T-helper 17 cell (primary cell): ENCODE measurements at regions not wholly inside any gene's neighbourhood (a gene's known extent, or its start where the extent isn't known, plus 50 kb on each side); places are given as distances from the start of the nearest gene placed in this dataset.
"Not testable (repeated sequence)": the region's sequence is repeated elsewhere in the genome, so short reads cannot be mapped to it uniquely, and the experiment has no call there.

Experiments used
- ATAC-seq: fragments of 150-1000 bp; cut with Tn5 transposase; 2 replicates; pipeline ENCODE4 v1.10.0; 2021; ENCODE audit warnings: mild to moderate bottlenecking, moderate library complexity
- DNase-seq, 3 donors: peaks; one replicate each; pipeline versions ENCODE4 v3.0.0 to v3.0.0-alpha.2; 2020 to 2021
- H3K9me3 ChIP-seq: one replicate; pipeline ENCODE4 v1.7.0; 2013; ENCODE audit warnings: low read length, mild to moderate bottlenecking; ENCODE audit not compliant: control insufficient read depth, poor library complexity, severe bottlenecking
- H3K27ac Mint-ChIP-seq: one replicate; pipeline ENCODE4 v1.8.0; 2022; ENCODE audit warnings: mild to moderate bottlenecking, moderate library complexity, mixed read lengths
- H3K27me3 Mint-ChIP-seq: one replicate; pipeline ENCODE4 v1.8.0; 2022; ENCODE audit warnings: mixed read lengths
- H3K36me3 Mint-ChIP-seq: one replicate; pipeline ENCODE4 v1.8.0; 2022; ENCODE audit warnings: low read depth, mixed read lengths
- H3K4me1 Mint-ChIP-seq: one replicate; pipeline ENCODE4 v1.8.0; 2022; ENCODE audit warnings: mild to moderate bottlenecking, mixed read lengths
- H3K4me3 Mint-ChIP-seq: one replicate; pipeline ENCODE4 v1.8.0; 2022; ENCODE audit warnings: mild to moderate bottlenecking, moderate library complexity, mixed read lengths

- no peaks in the 10 kb centered on the region for H3K4me1 Mint-ChIP-seq
- no peaks in the 10 kb centered on the region for H3K9me3 ChIP-seq
- no peak overlapping the region for H3K27ac Mint-ChIP-seq
- no peak overlapping the region for H3K4me3 Mint-ChIP-seq
- H3K36me3 Mint-ChIP-seq = no peaks in the 10 kb centered on the region
- DNase-seq = no peak
- no peak for ATAC-seq
- H3K27me3 Mint-ChIP-seq = peaks cover 55% of the 10 kb centered on the region
Observed at GRCh38 chr5:72687288-72687687, 129.2 kb upstream of the TNPO1 start.

GRCh38 chr5:72682561-72682960 lies 133.9 kb upstream of the TNPO1 start:
- DNase-seq (no peak), ATAC-seq (no peak)
- no peaks in the 10 kb centered on the region for H3K4me1 Mint-ChIP-seq
- no peak overlapping the region for H3K4me3 Mint-ChIP-seq
- H3K27me3 Mint-ChIP-seq = peaks cover 34% of the 10 kb centered on the region
- no peaks in the 10 kb centered on the region for H3K36me3 Mint-ChIP-seq
- no peak overlapping the region for H3K27ac Mint-ChIP-seq
- no peaks in the 10 kb centered on the region for H3K9me3 ChIP-seq

DNA sequence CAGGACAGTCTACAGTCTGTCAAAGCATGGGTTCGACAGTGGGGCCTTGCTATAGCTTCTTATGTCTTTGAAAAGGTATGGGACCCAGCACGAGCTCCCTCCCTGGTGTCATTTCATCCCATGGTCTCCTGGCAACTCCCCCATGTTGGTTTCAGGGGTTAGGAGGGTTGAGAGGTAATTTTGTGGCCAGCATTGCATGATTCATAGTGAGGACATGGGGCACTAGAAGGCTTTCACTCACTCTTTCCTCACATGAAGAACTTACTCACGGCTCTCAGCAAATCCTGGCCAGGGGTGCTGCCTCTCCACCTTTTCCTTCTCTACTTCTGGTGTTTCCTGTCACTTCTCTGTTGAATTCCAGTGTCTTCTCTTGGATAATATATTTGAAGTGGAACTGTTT lies 134.7 kb upstream of the TNPO1 start:
- no peak overlapping the region for H3K27ac Mint-ChIP-seq
- no peaks in the 10 kb centered on the region for H3K9me3 ChIP-seq
- H3K27me3 Mint-ChIP-seq = peaks cover 32% of the 10 kb centered on the region
- no peak for ATAC-seq
- no peak overlapping the region for H3K4me3 Mint-ChIP-seq
- H3K36me3 Mint-ChIP-seq = no peaks in the 10 kb centered on the region
- H3K4me1 Mint-ChIP-seq = no peaks in the 10 kb centered on the region
- no peak for DNase-seq

DNA sequence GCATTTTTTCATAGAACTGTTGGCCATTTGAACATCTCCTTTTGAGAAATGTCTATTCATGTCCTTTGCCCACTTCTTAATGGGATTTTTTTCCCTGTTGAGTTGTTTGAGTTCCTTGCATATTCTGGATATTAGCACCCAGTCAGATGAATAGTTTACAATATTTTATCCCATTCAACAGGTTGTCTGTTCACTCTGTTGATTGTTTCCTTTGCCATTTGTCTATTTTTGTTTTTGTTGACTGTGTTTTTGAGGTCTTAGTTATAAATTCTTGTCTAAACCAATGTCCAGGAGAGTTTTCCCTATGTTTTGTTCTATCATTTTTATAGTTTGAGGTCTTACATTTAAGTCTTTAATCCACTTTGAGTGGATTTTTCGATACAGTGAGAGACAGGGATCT lies 139.0 kb upstream of the TNPO1 start:
- no peaks in the 10 kb centered on the region for H3K4me1 Mint-ChIP-seq
- H3K27me3 Mint-ChIP-seq = peaks cover 14% of the 10 kb centered on the region
- no peaks in the 10 kb centered on the region for H3K9me3 ChIP-seq
- no peaks in the 10 kb centered on the region for H3K36me3 Mint-ChIP-seq
- ATAC-seq (no peak), DNase-seq (no peak)
- H3K4me3 Mint-ChIP-seq = no peak overlapping the region
- no peak overlapping the region for H3K27ac Mint-ChIP-seq

GRCh38 chr5:72676831-72677230 lies 139.6 kb upstream of the TNPO1 start:
- H3K36me3 Mint-ChIP-seq, DNase-seq: not testable (repeated sequence)

DNA sequence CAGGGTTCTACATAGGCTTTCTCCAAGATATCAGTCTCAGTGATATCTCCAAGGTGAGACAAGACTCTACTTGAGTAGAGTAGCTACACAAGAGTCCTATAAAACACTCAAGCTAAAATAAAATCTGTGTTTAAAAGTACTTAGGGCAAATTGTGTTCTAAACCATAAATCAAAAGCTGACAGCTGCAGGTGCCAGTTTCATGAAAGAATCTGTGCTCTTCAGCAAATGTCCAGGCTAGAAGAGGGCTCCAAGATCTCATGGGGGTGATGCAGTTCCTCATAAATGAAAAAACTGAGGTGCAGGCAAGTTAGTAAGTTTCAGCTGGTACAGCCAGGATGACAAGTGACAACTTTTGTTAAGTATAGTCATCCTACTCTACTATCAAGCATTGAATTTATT lies 142.8 kb upstream of the TNPO1 start:
- Mint-ChIP-seq H3K27ac (no peak overlapping the region), H3K36me3 (no peaks in the 10 kb centered on the region)

More at GRCh38 chr5:72676831-72677230, 139.6 kb upstream of the TNPO1 start:
- H3K9me3 ChIP-seq, H3K4me1 Mint-ChIP-seq, H3K4me3 Mint-ChIP-seq, ATAC-seq, H3K27ac Mint-ChIP-seq: not testable (repeated sequence)
- H3K27me3 Mint-ChIP-seq = peaks cover 11% of the 10 kb centered on the region

GRCh38 chr5:72673180-72673579 lies 143.3 kb upstream of the TNPO1 start:
- Mint-ChIP-seq H3K36me3 (no peaks in the 10 kb centered on the region), H3K4me3 (no peak overlapping the region), H3K4me1 (no peaks in the 10 kb centered on the region), H3K27ac (no peak overlapping the region), H3K27me3 (peaks cover 8% of the 10 kb centered on the region)
- no peaks in the 10 kb centered on the region for H3K9me3 ChIP-seq
- ATAC-seq (no peak), DNase-seq (no peak)

More for the DNA sequence above, 142.8 kb upstream of the TNPO1 start:
- no peak for ATAC-seq
- H3K4me3 Mint-ChIP-seq = no peak overlapping the region
- no peaks in the 10 kb centered on the region for H3K4me1 Mint-ChIP-seq
- DNase-seq = no peak
- H3K9me3 ChIP-seq = no peaks in the 10 kb centered on the region
- H3K27me3 Mint-ChIP-seq = peaks cover 4% of the 10 kb centered on the region

DNA sequence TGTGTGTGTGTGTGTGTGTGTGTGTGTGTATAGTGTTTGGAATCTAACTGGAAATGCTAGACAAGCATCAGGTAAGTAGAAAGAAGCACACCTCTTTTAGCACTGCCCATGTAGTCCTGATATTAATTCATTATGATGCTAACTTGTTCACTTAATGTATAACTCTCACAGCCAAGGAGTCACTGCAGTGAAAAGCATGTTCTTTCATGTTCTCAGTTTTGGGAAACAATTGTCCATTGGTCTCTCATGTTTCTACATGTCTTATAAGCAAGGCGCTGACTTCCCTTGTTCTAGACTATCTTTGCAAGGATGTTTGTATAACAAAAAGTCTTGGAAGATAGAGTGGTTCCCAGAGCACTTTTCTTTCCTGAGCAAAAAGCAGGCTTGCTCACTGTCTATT lies 148.8 kb upstream of the TNPO1 start:
- H3K9me3 ChIP-seq = no peaks in the 10 kb centered on the region
- H3K36me3 Mint-ChIP-seq = no peaks in the 10 kb centered on the region
- ATAC-seq (no peak), DNase-seq (no peak)
- H3K27me3 Mint-ChIP-seq = peaks cover 47% of the 10 kb centered on the region
- no peak overlapping the region for H3K27ac Mint-ChIP-seq
- H3K4me1 Mint-ChIP-seq = no peaks in the 10 kb centered on the region
- H3K4me3 Mint-ChIP-seq = no peak overlapping the region

- Mint-ChIP-seq H3K27ac (no peak overlapping the region), H3K4me3 (no peak overlapping the region), H3K27me3 (peaks cover 63% of the 10 kb centered on the region), H3K4me1 (no peaks in the 10 kb centered on the region), H3K36me3 (no peaks in the 10 kb centered on the region)
- no peak for DNase-seq
- no peaks in the 10 kb centered on the region for H3K9me3 ChIP-seq
- ATAC-seq = no peak
Observed at GRCh38 chr5:72662936-72663335, 153.5 kb upstream of the TNPO1 start.

GRCh38 chr5:72662305-72662704 lies 154.2 kb upstream of the TNPO1 start:
- H3K9me3 ChIP-seq = no peaks in the 10 kb centered on the region
- H3K4me1 Mint-ChIP-seq = no peaks in the 10 kb centered on the region
- H3K27me3 Mint-ChIP-seq = peaks cover 59% of the 10 kb centered on the region
- no peak for DNase-seq
- ATAC-seq = no peak
- H3K4me3 Mint-ChIP-seq = no peak overlapping the region
- H3K27ac Mint-ChIP-seq = no peak overlapping the region
- no peaks in the 10 kb centered on the region for H3K36me3 Mint-ChIP-seq

DNA sequence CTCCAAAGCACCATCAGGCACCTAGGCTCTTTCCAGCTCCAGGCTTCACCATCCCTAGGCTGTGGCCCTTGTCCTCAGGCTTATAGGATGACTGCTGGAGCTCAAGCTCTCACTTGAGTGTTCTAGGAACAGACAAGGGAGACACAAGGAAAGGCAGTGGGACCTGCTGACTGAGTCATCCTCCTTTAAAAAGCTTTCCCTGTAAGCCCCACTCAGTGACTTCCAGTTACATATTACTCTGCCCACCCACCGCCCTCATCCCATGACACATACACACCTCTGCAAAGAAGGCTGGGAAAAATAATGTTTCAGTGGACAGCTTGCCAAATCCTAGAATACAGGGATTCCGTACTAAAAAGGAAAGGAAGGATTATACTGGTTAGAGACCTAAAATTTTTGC lies 154.2 kb upstream of the ZNF366 start:
- H3K27me3 Mint-ChIP-seq = peaks cover 50% of the 10 kb centered on the region
- H3K9me3 ChIP-seq = no peaks in the 10 kb centered on the region
- no peak overlapping the region for H3K4me3 Mint-ChIP-seq
- no peaks in the 10 kb centered on the region for H3K36me3 Mint-ChIP-seq
- DNase-seq (no peak), ATAC-seq (no peak)
- H3K4me1 Mint-ChIP-seq = no peaks in the 10 kb centered on the region
- no peak overlapping the region for H3K27ac Mint-ChIP-seq

DNA sequence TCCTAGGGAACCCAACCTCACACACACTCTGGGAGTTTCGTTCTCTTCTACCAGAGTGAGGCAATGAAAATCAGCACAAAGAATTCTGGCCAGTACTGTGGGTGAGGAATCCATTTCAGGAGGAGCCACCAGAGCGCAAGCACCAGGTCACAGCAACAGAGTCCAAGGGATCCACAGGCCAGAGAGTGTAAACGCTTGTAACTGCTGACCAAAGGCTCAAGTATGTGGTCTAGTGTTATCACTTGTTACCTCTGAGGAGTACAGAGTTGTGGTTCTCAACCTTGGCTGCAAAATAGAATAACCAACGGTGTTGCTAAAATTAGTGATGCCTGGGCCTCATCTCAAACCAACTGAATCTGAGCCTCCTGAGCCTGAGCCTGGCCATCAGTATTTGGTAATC lies 152.5 kb upstream of the ZNF366 start:
- Mint-ChIP-seq H3K27me3 (peaks cover 40% of the 10 kb centered on the region), H3K27ac (no peak overlapping the region), H3K4me1 (no peaks in the 10 kb centered on the region), H3K36me3 (no peaks in the 10 kb centered on the region), H3K4me3 (no peak overlapping the region)
- DNase-seq (no peak), ATAC-seq (no peak)
- no peaks in the 10 kb centered on the region for H3K9me3 ChIP-seq

GRCh38 chr5:72658761-72659540 lies 151.7 kb upstream of the ZNF366 start:
- peaks cover 43% of the 10 kb centered on the region for H3K27me3 Mint-ChIP-seq
- no peak overlapping the region for H3K4me3 Mint-ChIP-seq
- no peaks in the 10 kb centered on the region for H3K4me1 Mint-ChIP-seq
- DNase-seq (no peak), ATAC-seq (no peak)
- H3K27ac Mint-ChIP-seq = no peak overlapping the region
- H3K9me3 ChIP-seq = no peaks in the 10 kb centered on the region
- no peaks in the 10 kb centered on the region for H3K36me3 Mint-ChIP-seq

- no peak overlapping the region for H3K27ac Mint-ChIP-seq
- H3K9me3 ChIP-seq = no peaks in the 10 kb centered on the region
- H3K4me1 Mint-ChIP-seq = no peaks in the 10 kb centered on the region
- no peak overlapping the region for H3K4me3 Mint-ChIP-seq
- no peaks in the 10 kb centered on the region for H3K36me3 Mint-ChIP-seq
- peaks cover 39% of the 10 kb centered on the region for H3K27me3 Mint-ChIP-seq
- no peak for ATAC-seq
- no peak for DNase-seq
Observed at GRCh38 chr5:72658161-72658560, 151.0 kb upstream of the ZNF366 start.
